HL-60 (cell line): ENCODE measurements at regions not wholly inside any gene's neighbourhood (a gene's known extent, or its start where the extent isn't known, plus 50 kb on each side); places are given as distances from the start of the nearest gene placed in this dataset.

ENCODE experiments used
- CTCF ChIP-seq: IDR thresholded peaks from one replicate; pipeline ENCODE4 v1.5.1; 2011; ENCODE audit warnings: low read length, control low read depth, inconsistent platforms; ENCODE audit not compliant: insufficient read depth
- POLR2AphosphoS5 ChIP-seq: IDR thresholded peaks from 2 replicates; pipeline ENCODE4 v1.6.1; 2012; ENCODE audit warnings: low read depth
- REST ChIP-seq: IDR thresholded peaks from 2 replicates; pipeline ENCODE4 v1.6.1; 2012; ENCODE audit warnings: low read depth; ENCODE audit not compliant: insufficient replicate concordance

GRCh38 chr1:178603926-178604325 is 91.0 kb downstream of the TEX35 start:
- TF ChIP-seq CTCF (no peak), REST (no peak), POLR2AphosphoS5 (no peak)
